ENCODE measurements at regions not wholly inside any gene's neighbourhood (a gene's known extent, or its start where the extent isn't known, plus 50 kb on each side); places are given as distances from the start of the nearest gene placed in this dataset.

GRCh38 chr3:40990062-40990456, 209.2 kb upstream of the CTNNB1 start:
- peaks cover 21% of the 10 kb centered on the region for H3K27me3 Mint-ChIP-seq
- no peak for ATAC-seq (replicated peaks)
- H3K9me3 Mint-ChIP-seq, result peaks cover 6% of the 10 kb centered on the region
- H3K4me1 Mint-ChIP-seq, result no peaks in the 10 kb centered on the region
- H3K36me3 Mint-ChIP-seq (ENCODE audit: low read depth), result no peaks in the 10 kb centered on the region
- H3K27ac Mint-ChIP-seq, result no peak overlapping the region
- no peak overlapping the region for H3K4me3 Mint-ChIP-seq

- H3K9me3 Mint-ChIP-seq, result peaks cover 6% of the 10 kb centered on the region
- H3K4me3 Mint-ChIP-seq, result no peak overlapping the region
- H3K27me3 Mint-ChIP-seq, result peaks cover 12% of the 10 kb centered on the region
- H3K36me3 Mint-ChIP-seq (ENCODE audit: low read depth), result no peaks in the 10 kb centered on the region
- H3K4me1 Mint-ChIP-seq, result no peaks in the 10 kb centered on the region
- H3K27ac Mint-ChIP-seq, result no peak overlapping the region
- ATAC-seq (replicated peaks), result no peak
Observed at GRCh38 chr3:40992023-40992422, 207.3 kb upstream of the CTNNB1 start.

- ATAC-seq (replicated peaks), result peak; percentile 34
- H3K9me3 Mint-ChIP-seq, result peaks cover 3% of the 10 kb centered on the region
- no peaks in the 10 kb centered on the region for H3K36me3 Mint-ChIP-seq (ENCODE audit: low read depth)
- no peak overlapping the region for H3K27ac Mint-ChIP-seq
- peaks cover 8% of the 10 kb centered on the region for H3K27me3 Mint-ChIP-seq
- H3K4me3 Mint-ChIP-seq, result no peak overlapping the region
- H3K4me1 Mint-ChIP-seq, result no peaks in the 10 kb centered on the region
Observed at GRCh38 chr3:40994611-40995010, 204.7 kb upstream of the CTNNB1 start.

DNA sequence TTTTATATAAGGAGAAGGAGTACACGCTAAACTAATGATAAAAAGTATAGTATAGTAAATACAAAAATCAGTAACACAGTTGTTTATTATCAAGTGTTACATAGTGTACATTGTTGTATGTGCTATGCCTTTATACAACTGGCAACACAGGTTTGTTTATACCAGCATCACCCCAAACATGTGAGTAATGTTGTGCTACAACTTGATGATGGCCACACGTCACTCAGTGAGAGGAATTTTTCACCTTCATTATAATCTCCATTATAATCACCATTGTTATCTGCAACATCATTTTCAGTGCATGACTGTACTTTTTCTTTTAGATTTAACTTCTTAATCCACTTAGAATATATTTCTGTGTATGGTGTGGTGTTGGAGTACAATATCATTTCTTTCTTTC, 204.0 kb upstream of the CTNNB1 start:
- ATAC-seq (replicated peaks), result no peak
- H3K27ac Mint-ChIP-seq, result no peak overlapping the region
- no peaks in the 10 kb centered on the region for H3K4me1 Mint-ChIP-seq
- peaks cover 7% of the 10 kb centered on the region for H3K27me3 Mint-ChIP-seq
- H3K9me3 Mint-ChIP-seq, result peaks cover 3% of the 10 kb centered on the region
- no peak overlapping the region for H3K4me3 Mint-ChIP-seq
- H3K36me3 Mint-ChIP-seq (ENCODE audit: low read depth), result no peaks in the 10 kb centered on the region

DNA sequence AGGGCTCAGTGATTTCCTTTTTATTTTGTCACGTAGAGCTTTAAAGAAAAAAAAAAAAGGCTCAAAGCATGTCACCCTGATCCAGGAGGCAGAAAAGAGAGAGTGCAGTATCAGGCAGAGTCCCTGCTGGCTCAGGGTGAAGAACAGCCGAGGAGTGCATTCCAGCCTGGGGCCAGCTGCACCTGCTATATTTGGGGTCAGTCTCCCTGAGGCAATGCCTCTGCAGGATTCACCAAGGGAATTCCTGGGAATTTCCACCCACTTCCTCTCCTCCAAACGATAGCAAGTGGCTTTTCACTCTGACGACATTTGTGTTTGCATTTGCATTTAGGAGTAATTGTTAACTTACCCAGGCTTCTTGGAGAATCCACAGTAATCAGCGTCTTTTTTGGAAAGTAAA, 202.9 kb upstream of the CTNNB1 start:
- H3K27ac Mint-ChIP-seq, result no peak overlapping the region
- peaks cover 3% of the 10 kb centered on the region for H3K9me3 Mint-ChIP-seq
- no peaks in the 10 kb centered on the region for H3K36me3 Mint-ChIP-seq (ENCODE audit: low read depth)
- H3K27me3 Mint-ChIP-seq, result peaks cover 12% of the 10 kb centered on the region
- no peak overlapping the region for H3K4me3 Mint-ChIP-seq
- no peaks in the 10 kb centered on the region for H3K4me1 Mint-ChIP-seq
- ATAC-seq (replicated peaks), result no peak

DNA sequence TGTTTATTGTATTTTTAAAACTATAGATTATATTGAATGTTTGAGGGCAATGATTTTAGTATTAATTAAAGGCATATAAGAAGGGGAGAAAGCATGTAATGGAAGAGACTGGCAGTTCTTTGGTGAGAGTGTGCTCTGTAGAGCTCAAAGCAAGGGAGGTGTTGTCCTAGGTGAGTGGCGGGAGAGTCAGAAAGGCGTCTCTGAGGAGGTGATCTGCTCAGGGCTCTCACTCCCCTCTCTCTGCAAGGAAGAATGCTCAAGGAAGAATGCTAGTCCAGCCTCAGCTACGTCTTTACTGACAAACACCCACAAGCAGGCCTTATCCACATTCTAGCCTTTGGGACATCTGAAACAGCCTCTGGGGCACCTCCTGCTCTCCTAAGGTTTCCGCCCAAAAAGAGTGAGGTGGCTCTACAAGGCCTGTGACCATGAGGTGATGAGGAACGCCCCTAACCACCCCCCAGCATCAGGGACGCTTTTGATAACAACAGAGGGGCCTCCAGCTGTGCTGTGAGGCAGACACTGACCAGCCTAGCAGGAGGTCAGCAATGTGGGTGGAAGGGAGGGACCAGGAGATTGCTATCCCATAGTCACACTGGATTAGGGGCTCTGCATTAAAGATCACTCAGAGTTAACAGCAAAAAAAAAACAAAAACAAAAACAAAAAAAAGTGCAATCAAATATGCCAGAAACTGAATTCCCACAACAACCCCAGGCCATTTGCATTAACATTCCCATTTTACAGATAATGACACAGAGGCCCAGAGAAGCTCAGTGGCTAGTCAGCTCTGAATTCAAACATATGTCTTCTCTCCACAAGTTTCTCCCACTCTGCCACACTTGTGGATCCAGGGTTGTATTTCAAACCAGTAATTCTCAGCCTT, 202.2 kb upstream of the CTNNB1 start:
- Mint-ChIP-seq H3K27me3 (peaks cover 12% of the 10 kb centered on the region), H3K27ac (no peak overlapping the region), H3K36me3 (ENCODE audit: low read depth) (no peaks in the 10 kb centered on the region), H3K4me1 (no peaks in the 10 kb centered on the region), H3K4me3 (no peak overlapping the region), H3K9me3 (peaks cover 3% of the 10 kb centered on the region)
- no peak for ATAC-seq (replicated peaks)

- ATAC-seq (replicated peaks), result no peak
- Mint-ChIP-seq H3K27ac (no peak overlapping the region), H3K4me3 (no peak overlapping the region), H3K27me3 (peaks cover 12% of the 10 kb centered on the region), H3K9me3 (peaks cover 3% of the 10 kb centered on the region), H3K36me3 (ENCODE audit: low read depth) (no peaks in the 10 kb centered on the region), H3K4me1 (peaks cover 4% of the 10 kb centered on the region)
Observed at GRCh38 chr3:40997711-40998519, 201.4 kb upstream of the CTNNB1 start.

DNA sequence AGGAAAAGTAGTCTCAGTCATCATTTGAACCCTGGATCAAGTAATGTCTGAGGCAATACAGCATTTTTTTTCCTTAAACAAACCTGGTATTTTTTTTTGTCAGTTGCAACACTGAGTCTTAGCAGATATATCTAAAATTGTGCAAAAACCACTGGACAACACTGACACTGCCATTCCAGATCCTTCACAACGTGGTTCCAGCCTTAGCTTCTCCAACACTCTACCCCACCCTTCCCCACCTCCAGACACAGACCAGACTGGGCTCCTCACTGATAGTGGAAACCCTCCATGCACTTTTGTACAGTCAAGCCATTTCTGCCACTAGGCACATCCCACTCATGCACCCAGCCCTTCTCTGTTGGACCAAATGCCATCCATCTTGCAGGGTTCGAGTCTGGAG, 199.6 kb upstream of the CTNNB1 start:
- no peak overlapping the region for H3K27ac Mint-ChIP-seq
- H3K4me1 Mint-ChIP-seq, result peaks cover 4% of the 10 kb centered on the region
- no peaks in the 10 kb centered on the region for H3K36me3 Mint-ChIP-seq (ENCODE audit: low read depth)
- H3K4me3 Mint-ChIP-seq, result no peak overlapping the region
- H3K27me3 Mint-ChIP-seq, result peaks cover 17% of the 10 kb centered on the region
- no peak for ATAC-seq (replicated peaks)
- no peaks in the 10 kb centered on the region for H3K9me3 Mint-ChIP-seq

DNA sequence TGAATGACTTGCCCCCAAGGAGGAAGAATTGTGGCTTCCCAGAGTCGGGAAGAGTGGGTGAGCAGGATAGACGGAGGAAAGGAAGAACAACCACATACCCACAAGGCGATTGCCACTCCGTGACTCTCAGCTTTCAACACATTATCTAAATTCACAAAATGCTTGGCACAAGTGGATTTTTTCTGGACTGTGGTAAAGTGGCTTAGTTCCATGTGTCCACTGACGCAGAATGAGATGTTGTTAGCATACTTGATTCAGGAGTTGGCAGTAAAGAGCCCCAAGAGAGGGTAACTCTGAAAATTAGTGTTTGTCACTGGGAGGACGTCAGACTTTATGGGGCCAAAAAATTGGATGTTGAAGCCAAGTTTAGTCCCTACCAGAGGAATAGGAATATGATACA, 198.8 kb upstream of the CTNNB1 start:
- Mint-ChIP-seq H3K27ac (no peak overlapping the region), H3K36me3 (ENCODE audit: low read depth) (no peaks in the 10 kb centered on the region), H3K4me1 (peaks cover 4% of the 10 kb centered on the region), H3K9me3 (no peaks in the 10 kb centered on the region), H3K4me3 (no peak overlapping the region), H3K27me3 (peaks cover 17% of the 10 kb centered on the region)
- ATAC-seq (replicated peaks), result no peak

GRCh38 chr3:41001556-41001955, 197.7 kb upstream of the CTNNB1 start:
- H3K27ac Mint-ChIP-seq, result no peak overlapping the region
- peaks cover 4% of the 10 kb centered on the region for H3K4me1 Mint-ChIP-seq
- H3K4me3 Mint-ChIP-seq, result no peak overlapping the region
- no peaks in the 10 kb centered on the region for H3K36me3 Mint-ChIP-seq (ENCODE audit: low read depth)
- H3K9me3 Mint-ChIP-seq, result no peaks in the 10 kb centered on the region
- no peak for ATAC-seq (replicated peaks)
- peaks cover 17% of the 10 kb centered on the region for H3K27me3 Mint-ChIP-seq

DNA sequence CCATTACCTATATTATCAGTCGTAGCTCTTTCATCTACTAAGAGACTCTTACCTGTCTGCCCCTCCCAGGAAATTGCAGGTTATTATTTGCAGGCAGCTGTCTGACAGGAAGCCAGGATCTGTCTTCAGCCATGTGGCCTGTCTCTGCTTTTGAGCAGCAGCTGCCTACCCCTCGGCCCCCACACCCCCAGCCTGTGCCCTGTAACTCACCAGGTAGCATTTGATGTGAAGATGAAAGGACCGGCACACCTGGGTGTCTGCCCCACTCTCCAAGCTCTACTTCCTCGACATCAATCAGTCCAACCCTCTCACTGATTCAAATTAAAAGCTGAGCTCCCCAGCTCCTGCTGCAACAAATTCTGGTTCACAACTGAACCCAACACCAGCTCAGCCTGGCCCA, 197.2 kb upstream of the CTNNB1 start:
- H3K36me3 Mint-ChIP-seq (ENCODE audit: low read depth), result no peaks in the 10 kb centered on the region
- ATAC-seq (replicated peaks), result no peak
- no peak overlapping the region for H3K4me3 Mint-ChIP-seq
- no peak overlapping the region for H3K27ac Mint-ChIP-seq
- H3K27me3 Mint-ChIP-seq, result peaks cover 19% of the 10 kb centered on the region
- peaks cover 4% of the 10 kb centered on the region for H3K4me1 Mint-ChIP-seq
- no peaks in the 10 kb centered on the region for H3K9me3 Mint-ChIP-seq

- peaks cover 7% of the 10 kb centered on the region for H3K9me3 Mint-ChIP-seq
- no peaks in the 10 kb centered on the region for H3K36me3 Mint-ChIP-seq (ENCODE audit: low read depth)
- H3K27me3 Mint-ChIP-seq, result peaks cover 19% of the 10 kb centered on the region
Observed at GRCh38 chr3:41007399-41007798, 191.9 kb upstream of the CTNNB1 start.

GRCh38 chr3:41011854-41012253, 187.5 kb upstream of the CTNNB1 start:
- Mint-ChIP-seq H3K27ac (no peak overlapping the region), H3K4me1 (no peaks in the 10 kb centered on the region), H3K9me3 (peaks cover 7% of the 10 kb centered on the region), H3K4me3 (no peak overlapping the region), H3K27me3 (peaks cover 22% of the 10 kb centered on the region), H3K36me3 (ENCODE audit: low read depth) (no peaks in the 10 kb centered on the region)
- ATAC-seq (replicated peaks), result no peak

More at GRCh38 chr3:41007399-41007798, 191.9 kb upstream of the CTNNB1 start:
- Mint-ChIP-seq H3K4me3 (no peak overlapping the region), H3K27ac (no peak overlapping the region), H3K4me1 (peaks cover 2% of the 10 kb centered on the region)
- no peak for ATAC-seq (replicated peaks)

DNA sequence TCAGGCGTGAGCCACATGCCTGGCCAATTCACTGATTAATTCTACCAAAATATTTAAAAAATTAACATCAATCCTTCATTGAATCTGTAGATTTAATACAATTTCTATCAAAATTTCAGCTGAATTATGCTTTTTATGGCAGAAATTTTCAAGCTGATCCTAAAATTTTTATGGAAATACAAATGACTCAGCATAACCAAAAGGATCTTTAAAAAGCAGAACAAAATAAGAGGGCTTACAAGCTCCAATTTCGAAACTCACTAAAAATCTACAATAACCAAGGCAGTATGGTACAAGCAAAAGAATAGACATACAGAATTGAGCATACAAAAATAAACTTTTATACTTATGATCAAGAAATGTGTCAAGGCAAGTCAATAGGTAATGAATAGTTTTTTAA, 180.4 kb upstream of the CTNNB1 start:
- no peak for ATAC-seq (replicated peaks)
- H3K27me3 Mint-ChIP-seq, result peaks cover 3% of the 10 kb centered on the region

More for the DNA sequence above, 180.4 kb upstream of the CTNNB1 start:
- Mint-ChIP-seq H3K27ac (no peak overlapping the region), H3K4me3 (no peak overlapping the region), H3K4me1 (no peaks in the 10 kb centered on the region), H3K9me3 (no peaks in the 10 kb centered on the region), H3K36me3 (ENCODE audit: low read depth) (no peaks in the 10 kb centered on the region)
